ENCODE measurements at regions not wholly inside any gene's neighbourhood (a gene's known extent, or its start where the extent isn't known, plus 50 kb on each side); places are given as distances from the start of the nearest gene placed in this dataset.

GRCh38 chr15:81923561-81924350, 122.1 kb downstream of the MEX3B start:
- TF ChIP-seq CTCF (IDR thresholded peaks at IDR 0.05) (no peak), ZFX (IDR thresholded peaks at IDR 0.05; ENCODE audit: borderline replicate concordance) (no peak)
